ENCODE measurements at regions not wholly inside any gene's neighbourhood (a gene's known extent, or its start where the extent isn't known, plus 50 kb on each side); places are given as distances from the start of the nearest gene placed in this dataset.

DNA sequence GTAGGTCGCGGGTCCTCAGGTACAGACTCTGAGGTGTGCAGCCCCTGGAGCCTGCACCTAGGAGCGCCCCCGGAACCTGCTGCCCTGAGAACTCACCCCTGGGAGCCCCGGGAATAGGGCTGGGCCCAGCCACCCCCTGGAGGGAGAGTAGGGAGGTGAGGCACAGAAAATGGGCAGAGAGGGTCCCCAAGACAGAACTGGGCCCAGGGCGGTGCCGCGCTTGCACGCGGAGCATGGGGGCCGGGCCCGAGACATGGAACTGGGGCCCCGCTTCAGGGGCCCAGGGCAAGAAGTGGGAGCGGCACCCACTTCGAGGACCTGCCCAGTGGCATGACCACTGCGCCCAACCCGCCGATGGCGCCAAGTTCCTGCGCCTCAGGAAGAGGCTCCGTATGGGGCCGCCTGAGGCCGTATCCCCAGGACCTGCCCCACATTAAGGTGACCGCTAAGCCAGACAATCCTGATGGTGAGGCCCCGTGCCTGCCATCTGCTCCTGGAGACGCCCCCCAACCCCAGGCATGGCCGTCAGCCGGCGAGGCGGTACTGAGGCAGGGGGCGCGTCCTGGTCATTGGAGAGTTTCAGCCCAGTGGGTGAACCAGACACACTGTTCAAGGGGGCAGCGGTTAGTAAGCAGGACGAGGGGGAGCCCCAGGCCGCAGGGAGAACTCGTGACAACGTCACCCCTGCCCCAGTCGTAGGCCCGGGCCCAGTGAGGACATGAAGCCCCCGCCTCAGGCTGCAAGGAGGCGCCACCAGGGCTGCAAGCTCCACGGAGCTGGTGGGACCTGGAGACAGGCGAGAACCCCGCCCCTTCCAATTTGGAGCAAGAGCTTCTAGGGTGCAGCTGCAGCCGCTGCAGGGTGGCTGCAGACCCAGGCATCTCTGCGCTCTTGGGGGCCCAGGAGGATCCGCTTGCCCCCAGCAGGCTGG, 89.5 kb upstream of the PUM3 start:
- peak; percentile 41; the same call in 1 of the 2 replicates for ATAC-seq
- Mint-ChIP-seq H3K4me1 (no peaks in the 10 kb centered on the region), H3K9me3 (no peaks in the 10 kb centered on the region), H3K27me3 (ENCODE audit: low read depth) (no peaks in the 10 kb centered on the region), H3K27ac (no peak overlapping the region), H3K4me3 (no peak overlapping the region), H3K36me3 (no peaks in the 10 kb centered on the region)
- CTCF ChIA-PET, result no interaction called here
- no peak for TF ChIP-seq ETV6 (CRISPR knock-in tag; IDR thresholded peaks at IDR 0.05)
- TF ChIP-seq CREB1 (CRISPR knock-in tag; IDR thresholded peaks at IDR 0.05), result no peak
- TF ChIP-seq TP53 (CRISPR knock-in tag; IDR thresholded peaks at IDR 0.05), result no peak
- TF ChIP-seq ZBTB21 (CRISPR knock-in tag; IDR thresholded peaks at IDR 0.05; ENCODE audit: borderline replicate concordance), result no peak
- TF ChIP-seq ZNF416 (CRISPR knock-in tag; IDR thresholded peaks at IDR 0.05), result no peak
- TF ChIP-seq RORB (CRISPR knock-in tag; IDR thresholded peaks at IDR 0.05), result no peak
- no peak for TF ChIP-seq SP1 (CRISPR knock-in tag; conservative IDR thresholded peaks at IDR 0.05)
- no peak for TF ChIP-seq NFATC4 (CRISPR knock-in tag; IDR thresholded peaks at IDR 0.05)
- TF ChIP-seq, protein P1, sequence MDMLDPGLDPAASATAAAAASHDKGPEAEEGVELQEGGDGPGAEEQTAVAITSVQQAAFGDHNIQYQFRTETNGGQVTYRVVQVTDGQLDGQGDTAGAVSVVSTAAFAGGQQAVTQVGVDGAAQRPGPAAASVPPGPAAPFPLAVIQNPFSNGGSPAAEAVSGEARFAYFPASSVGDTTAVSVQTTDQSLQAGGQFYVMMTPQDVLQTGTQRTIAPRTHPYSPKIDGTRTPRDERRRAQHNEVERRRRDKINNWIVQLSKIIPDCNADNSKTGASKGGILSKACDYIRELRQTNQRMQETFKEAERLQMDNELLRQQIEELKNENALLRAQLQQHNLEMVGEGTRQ (CRISPR knock-in tag; IDR thresholded peaks at IDR 0.05), result no peak
- no peak for TF ChIP-seq ZNF396 (CRISPR knock-in tag; IDR thresholded peaks at IDR 0.05; ENCODE audit: borderline replicate concordance)
- TF ChIP-seq MYBL2 (CRISPR knock-in tag; IDR thresholded peaks at IDR 0.05), result no peak
- no peak for DNase-seq (ENCODE audit: low spot score)
- POLR2A ChIA-PET, result no interaction called here

DNA sequence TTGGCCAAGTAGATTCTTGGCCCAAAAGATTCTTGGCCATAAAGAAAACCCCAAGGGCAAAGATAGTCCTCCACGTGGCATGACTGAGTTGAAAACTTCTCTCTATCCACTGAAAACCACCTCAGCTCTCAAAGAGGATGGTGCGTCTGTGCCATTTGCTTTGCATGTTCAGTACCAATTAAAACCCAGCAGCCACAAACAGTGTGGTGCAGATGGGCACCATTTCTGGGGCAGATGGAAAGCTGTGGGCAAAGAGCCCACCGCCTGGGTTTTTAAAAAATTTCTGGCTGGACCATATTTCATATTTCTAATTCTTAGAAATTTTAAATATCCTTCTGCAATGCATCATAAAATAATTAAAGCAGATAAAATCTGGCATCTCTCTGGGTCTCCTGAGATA, 84.5 kb upstream of the PUM3 start:
- Mint-ChIP-seq H3K4me3 (no peak overlapping the region), H3K27ac (no peak overlapping the region), H3K36me3 (no peaks in the 10 kb centered on the region), H3K4me1 (peaks cover 8% of the 10 kb centered on the region), H3K27me3 (ENCODE audit: low read depth) (no peaks in the 10 kb centered on the region), H3K9me3 (peaks cover 17% of the 10 kb centered on the region)
- no peak for TF ChIP-seq NFYB (CRISPR knock-in tag; conservative IDR thresholded peaks at IDR 0.05; ENCODE audit: low read depth)
- TF ChIP-seq, protein P2, sequence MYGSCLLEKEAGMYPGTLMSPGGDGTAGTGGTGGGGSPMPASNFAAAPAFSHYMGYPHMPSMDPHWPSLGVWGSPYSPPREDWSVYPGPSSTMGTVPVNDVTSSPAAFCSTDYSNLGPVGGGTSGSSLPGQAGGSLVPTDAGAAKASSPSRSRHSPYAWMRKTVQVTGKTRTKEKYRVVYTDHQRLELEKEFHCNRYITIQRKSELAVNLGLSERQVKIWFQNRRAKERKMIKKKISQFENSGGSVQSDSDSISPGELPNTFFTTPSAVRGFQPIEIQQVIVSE (CRISPR knock-in tag; IDR thresholded peaks at IDR 0.05; ENCODE audit: borderline replicate concordance), result no peak
- TF ChIP-seq NR3C1 (CRISPR knock-in tag; conservative IDR thresholded peaks at IDR 0.05; ENCODE audit: low read depth), result no peak
- TF ChIP-seq, protein P3, sequence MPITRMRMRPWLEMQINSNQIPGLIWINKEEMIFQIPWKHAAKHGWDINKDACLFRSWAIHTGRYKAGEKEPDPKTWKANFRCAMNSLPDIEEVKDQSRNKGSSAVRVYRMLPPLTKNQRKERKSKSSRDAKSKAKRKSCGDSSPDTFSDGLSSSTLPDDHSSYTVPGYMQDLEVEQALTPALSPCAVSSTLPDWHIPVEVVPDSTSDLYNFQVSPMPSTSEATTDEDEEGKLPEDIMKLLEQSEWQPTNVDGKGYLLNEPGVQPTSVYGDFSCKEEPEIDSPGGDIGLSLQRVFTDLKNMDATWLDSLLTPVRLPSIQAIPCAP (CRISPR knock-in tag; IDR thresholded peaks at IDR 0.05), result no peak
- TF ChIP-seq RELA (CRISPR knock-in tag; IDR thresholded peaks at IDR 0.05; ENCODE audit: borderline replicate concordance), result no peak
- TF ChIP-seq RORB (CRISPR knock-in tag; IDR thresholded peaks at IDR 0.05), result no peak
- no peak for TF ChIP-seq OVOL2 (CRISPR knock-in tag; IDR thresholded peaks at IDR 0.05; ENCODE audit: borderline replicate concordance)
- TF ChIP-seq, protein P4, sequence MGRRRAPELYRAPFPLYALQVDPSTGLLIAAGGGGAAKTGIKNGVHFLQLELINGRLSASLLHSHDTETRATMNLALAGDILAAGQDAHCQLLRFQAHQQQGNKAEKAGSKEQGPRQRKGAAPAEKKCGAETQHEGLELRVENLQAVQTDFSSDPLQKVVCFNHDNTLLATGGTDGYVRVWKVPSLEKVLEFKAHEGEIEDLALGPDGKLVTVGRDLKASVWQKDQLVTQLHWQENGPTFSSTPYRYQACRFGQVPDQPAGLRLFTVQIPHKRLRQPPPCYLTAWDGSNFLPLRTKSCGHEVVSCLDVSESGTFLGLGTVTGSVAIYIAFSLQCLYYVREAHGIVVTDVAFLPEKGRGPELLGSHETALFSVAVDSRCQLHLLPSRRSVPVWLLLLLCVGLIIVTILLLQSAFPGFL (CRISPR knock-in tag; IDR thresholded peaks at IDR 0.05; ENCODE audit: borderline replicate concordance), result no peak
- TF ChIP-seq CREM (CRISPR knock-in tag; IDR thresholded peaks at IDR 0.05), result no peak
- no peak for TF ChIP-seq KAT7 (CRISPR knock-in tag; IDR thresholded peaks at IDR 0.05; ENCODE audit: borderline replicate concordance)
- no peak for TF ChIP-seq TEAD1 (CRISPR knock-in tag; IDR thresholded peaks at IDR 0.05)
- TF ChIP-seq, protein P5, sequence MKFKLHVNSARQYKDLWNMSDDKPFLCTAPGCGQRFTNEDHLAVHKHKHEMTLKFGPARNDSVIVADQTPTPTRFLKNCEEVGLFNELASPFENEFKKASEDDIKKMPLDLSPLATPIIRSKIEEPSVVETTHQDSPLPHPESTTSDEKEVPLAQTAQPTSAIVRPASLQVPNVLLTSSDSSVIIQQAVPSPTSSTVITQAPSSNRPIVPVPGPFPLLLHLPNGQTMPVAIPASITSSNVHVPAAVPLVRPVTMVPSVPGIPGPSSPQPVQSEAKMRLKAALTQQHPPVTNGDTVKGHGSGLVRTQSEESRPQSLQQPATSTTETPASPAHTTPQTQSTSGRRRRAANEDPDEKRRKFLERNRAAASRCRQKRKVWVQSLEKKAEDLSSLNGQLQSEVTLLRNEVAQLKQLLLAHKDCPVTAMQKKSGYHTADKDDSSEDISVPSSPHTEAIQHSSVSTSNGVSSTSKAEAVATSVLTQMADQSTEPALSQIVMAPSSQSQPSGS (CRISPR knock-in tag; IDR thresholded peaks at IDR 0.05; ENCODE audit: borderline replicate concordance, low read depth), result no peak
- no peak for TF ChIP-seq NR1H2 (CRISPR knock-in tag; IDR thresholded peaks at IDR 0.05)
- TF ChIP-seq, protein P1 (CRISPR knock-in tag; IDR thresholded peaks at IDR 0.05), result no peak
- DNase-seq (ENCODE audit: low spot score) (no peak), ATAC-seq (no peak)
- ChIA-PET POLR2A (no interaction called here), CTCF (interaction anchor here (0.8 to 1.0 kb wide), 2 partner anchors 71 to 253 kb away, joined by 3 to 4 read pairs; no protein-coding TSS in a partner anchor)

All from WTC11 (cell line).